T-helper 1 cell treated with Interleukin-12 subunit alpha and Interleukin-12 subunit beta and Interleukin-4 antibody, amounts not matched to agents 30 μg/mL and 1 μg/mL, for 36 hours (primary cell): ENCODE measurements at regions not wholly inside any gene's neighbourhood (a gene's known extent, or its start where the extent isn't known, plus 50 kb on each side); places are given as distances from the start of the nearest gene placed in this dataset.
"Not testable (repeated sequence)": the region's sequence is repeated elsewhere in the genome, so short reads cannot be mapped to it uniquely, and the experiment has no call there.

Experiments
- H3K27ac Mint-ChIP-seq: one replicate; pipeline ENCODE4 v1.8.0; 2021; ENCODE audit warnings: mild to moderate bottlenecking, mixed read lengths
- H3K27me3 Mint-ChIP-seq: one replicate; pipeline ENCODE4 v1.8.0; 2021; ENCODE audit warnings: low read depth, mixed read lengths
- H3K36me3 Mint-ChIP-seq: one replicate; pipeline ENCODE4 v1.8.0; 2021; ENCODE audit warnings: low read depth, mixed read lengths
- H3K4me1 Mint-ChIP-seq: one replicate; pipeline ENCODE4 v1.8.0; 2021; ENCODE audit warnings: low read depth, mixed read lengths
- H3K4me3 Mint-ChIP-seq: one replicate; pipeline ENCODE4 v1.8.0; 2021; ENCODE audit warnings: mild to moderate bottlenecking, moderate library complexity, mixed read lengths
- H3K9me3 Mint-ChIP-seq: one replicate; pipeline ENCODE4 v1.8.0; 2021; ENCODE audit warnings: mixed read lengths

GRCh38 chr11:69892237-69892985 is 73.2 kb upstream of the FGF3 start:
- Mint-ChIP-seq H3K36me3 (no peaks in the 10 kb centered on the region), H3K9me3 (no peaks in the 10 kb centered on the region), H3K4me3 (no peak overlapping the region), H3K27ac (no peak overlapping the region), H3K27me3 (peaks cover 14% of the 10 kb centered on the region), H3K4me1 (no peaks in the 10 kb centered on the region)

- Mint-ChIP-seq H3K4me3 (no peak overlapping the region), H3K27me3 (peaks cover 14% of the 10 kb centered on the region), H3K9me3 (no peaks in the 10 kb centered on the region), H3K27ac (no peak overlapping the region), H3K4me1 (no peaks in the 10 kb centered on the region), H3K36me3 (no peaks in the 10 kb centered on the region)
Measured at GRCh38 chr11:69892986-69893555, 73.9 kb upstream of the FGF3 start.

GRCh38 chr11:69893631-69894030 is 74.4 kb upstream of the FGF3 start:
- Mint-ChIP-seq H3K4me3 (no peak overlapping the region), H3K9me3 (no peaks in the 10 kb centered on the region), H3K36me3 (no peaks in the 10 kb centered on the region), H3K4me1 (no peaks in the 10 kb centered on the region), H3K27me3 (peaks cover 14% of the 10 kb centered on the region), H3K27ac (no peak overlapping the region)

GRCh38 chr11:69894181-69894611 is 75.0 kb upstream of the FGF3 start:
- no peak overlapping the region for H3K27ac Mint-ChIP-seq
- H3K36me3 Mint-ChIP-seq, result no peaks in the 10 kb centered on the region
- no peak overlapping the region for H3K4me3 Mint-ChIP-seq

GRCh38 chr11:69894648-69895047 is 75.4 kb upstream of the FGF3 start:
- Mint-ChIP-seq H3K4me3 (no peak overlapping the region), H3K9me3 (no peaks in the 10 kb centered on the region), H3K36me3 (no peaks in the 10 kb centered on the region), H3K27me3 (peaks cover 14% of the 10 kb centered on the region), H3K4me1 (no peaks in the 10 kb centered on the region), H3K27ac (no peak overlapping the region)

More at GRCh38 chr11:69894181-69894611, 75.0 kb upstream of the FGF3 start:
- Mint-ChIP-seq H3K4me1 (no peaks in the 10 kb centered on the region), H3K9me3 (no peaks in the 10 kb centered on the region), H3K27me3 (peaks cover 14% of the 10 kb centered on the region)

GRCh38 chr11:69896250-69896649 is 77.0 kb upstream of the FGF3 start:
- Mint-ChIP-seq H3K9me3 (no peaks in the 10 kb centered on the region), H3K27ac (no peak overlapping the region), H3K4me3 (no peak overlapping the region), H3K36me3 (no peaks in the 10 kb centered on the region), H3K27me3 (peaks cover 4% of the 10 kb centered on the region), H3K4me1 (no peaks in the 10 kb centered on the region)

- H3K36me3 Mint-ChIP-seq, result no peaks in the 10 kb centered on the region
- H3K4me1 Mint-ChIP-seq, result no peaks in the 10 kb centered on the region
- no peak overlapping the region for H3K4me3 Mint-ChIP-seq
- no peak overlapping the region for H3K27ac Mint-ChIP-seq
- H3K9me3 Mint-ChIP-seq, result no peaks in the 10 kb centered on the region
- H3K27me3 Mint-ChIP-seq, result peaks cover 4% of the 10 kb centered on the region
Measured at GRCh38 chr11:69898123-69898522, 78.9 kb upstream of the FGF3 start.

- Mint-ChIP-seq H3K4me1 (no peaks in the 10 kb centered on the region), H3K4me3 (no peak overlapping the region), H3K9me3 (no peaks in the 10 kb centered on the region), H3K27ac (no peak overlapping the region), H3K36me3 (no peaks in the 10 kb centered on the region), H3K27me3 (peaks cover 4% of the 10 kb centered on the region)
Measured at GRCh38 chr11:69899957-69900821, 81.0 kb upstream of the FGF3 start.

- H3K36me3 Mint-ChIP-seq, H3K27ac Mint-ChIP-seq, H3K27me3 Mint-ChIP-seq, H3K4me1 Mint-ChIP-seq, H3K9me3 Mint-ChIP-seq, H3K4me3 Mint-ChIP-seq: not testable (repeated sequence)
Measured at GRCh38 chr11:69900822-69901302, 81.6 kb upstream of the FGF3 start.

GRCh38 chr11:69902337-69902736 is 83.1 kb upstream of the FGF3 start:
- no peaks in the 10 kb centered on the region for H3K27me3 Mint-ChIP-seq
- no peak overlapping the region for H3K4me3 Mint-ChIP-seq
- H3K36me3 Mint-ChIP-seq, result no peaks in the 10 kb centered on the region
- no peaks in the 10 kb centered on the region for H3K4me1 Mint-ChIP-seq
- H3K9me3 Mint-ChIP-seq, result no peaks in the 10 kb centered on the region
- H3K27ac Mint-ChIP-seq, result no peak overlapping the region

- Mint-ChIP-seq H3K9me3 (no peaks in the 10 kb centered on the region), H3K4me1 (no peaks in the 10 kb centered on the region), H3K27me3 (no peaks in the 10 kb centered on the region), H3K36me3 (no peaks in the 10 kb centered on the region), H3K27ac (no peak overlapping the region), H3K4me3 (no peak overlapping the region)
Measured at GRCh38 chr11:69903211-69903610, 84.0 kb upstream of the FGF3 start.

GRCh38 chr11:69904161-69904973 is 85.2 kb upstream of the FGF3 start:
- Mint-ChIP-seq H3K27me3 (no peaks in the 10 kb centered on the region), H3K36me3 (no peaks in the 10 kb centered on the region), H3K4me1 (no peaks in the 10 kb centered on the region), H3K9me3 (no peaks in the 10 kb centered on the region), H3K27ac (no peak overlapping the region), H3K4me3 (no peak overlapping the region)

- H3K4me3 Mint-ChIP-seq, result no peak overlapping the region
- H3K27ac Mint-ChIP-seq, result no peak overlapping the region
- no peaks in the 10 kb centered on the region for H3K36me3 Mint-ChIP-seq
- no peaks in the 10 kb centered on the region for H3K27me3 Mint-ChIP-seq
- H3K4me1 Mint-ChIP-seq, result no peaks in the 10 kb centered on the region
- H3K9me3 Mint-ChIP-seq, result no peaks in the 10 kb centered on the region
Measured at GRCh38 chr11:69904974-69905535, 85.8 kb upstream of the FGF3 start.
